ENCODE measurements at regions not wholly inside any gene's neighbourhood (a gene's known extent, or its start where the extent isn't known, plus 50 kb on each side); places are given as distances from the start of the nearest gene placed in this dataset.

- no peak for TF ChIP-seq CTCF (IDR thresholded peaks at IDR 0.05)
- TF ChIP-seq EZH2 (IDR thresholded peaks at IDR 0.05), result no peak
- TF ChIP-seq EZH2phosphoT487 (IDR thresholded peaks at IDR 0.05), result no peak
Measured at GRCh38 chr4:164212134-164212533, 541.8 kb upstream of the SMIM31 start.
